ENCODE measurements at regions not wholly inside any gene's neighbourhood (a gene's known extent, or its start where the extent isn't known, plus 50 kb on each side); places are given as distances from the start of the nearest gene placed in this dataset.

GRCh38 chr14:49492151-49492550 lies 94.0 kb downstream of the RPS29 start:
- Histone ChIP-seq H3K4me2 (replicated peaks; ENCODE audit: extremely low read depth, low read length, poor library complexity, severe bottlenecking) (no peak overlapping the region), H3K36me3 (replicated peaks in 1 of 2; ENCODE audit: control insufficient read depth in 1 of 2, insufficient read depth in 2 of 2, low read length in 2 of 2) (no peaks in the 10 kb centered on the region), H3K79me2 (ENCODE audit: insufficient read depth, low read length) (no peaks in the 10 kb centered on the region), H3K27ac (ENCODE audit: low read depth in 1 of 2, low read length in 2 of 2) (no peak overlapping the region), H3K27me3 (ENCODE audit: control insufficient read depth in 2 of 2, insufficient read depth in 2 of 2, low read length in 2 of 2) (no peaks in the 10 kb centered on the region), H3K9me3 (replicated peaks in 1 of 2; ENCODE audit: control insufficient read depth in 1 of 2, insufficient read depth in 1 of 2, low read length in 2 of 2) (no peaks in the 10 kb centered on the region), H4K20me1 (ENCODE audit: insufficient read depth, low read length) (no peaks in the 10 kb centered on the region), H3K4me3 (replicated peaks in 1 of 3; ENCODE audit: low read depth in 2 of 3, low read length in 3 of 3) (no peak overlapping the region), H3K9ac (ENCODE audit: insufficient read depth, low read length, poor library complexity, severe bottlenecking) (no peak overlapping the region), H3K4me1 (ENCODE audit: control insufficient read depth in 1 of 2, insufficient read depth in 2 of 2, low read length in 2 of 2) (no peaks in the 10 kb centered on the region), H2AFZ (ENCODE audit: insufficient read depth, low read depth, low read length, poor library complexity, severe bottlenecking) (no peak overlapping the region)
- Mint-ChIP-seq H3K9me3 (no peaks in the 10 kb centered on the region), H3K4me1 (no peaks in the 10 kb centered on the region), H3K27me3 (ENCODE audit: low read depth in 3 of 3) (peaks cover 0 to 7% (median 4%) of the 10 kb centered on the region in 3 donors), H3K36me3 (no peaks in the 10 kb centered on the region), H3K27ac (no peak overlapping the region), H3K4me3 (no peak overlapping the region)
- DNase-seq, result no peak
- intact Hi-C loops (cut with micrococcal nuclease), result no loop called here
- no peak for TF ChIP-seq CTCF (IDR thresholded peaks at IDR 0.05)
- 86% methylated on average over 1 of the region's 3 CpGs for WGBS (ENCODE audit: insufficient coverage)

- TF ChIP-seq CTCF (IDR thresholded peaks at IDR 0.05), result no peak
- H3K4me3 Mint-ChIP-seq, result no peak overlapping the region
Observed at GRCh38 chr14:49489341-49489740, 96.8 kb downstream of the RPS29 start.

More at GRCh38 chr14:49489341-49489740, 96.8 kb downstream of the RPS29 start:
- H3K4me3 ChIP-seq (replicated peaks in 1 of 3; ENCODE audit: low read depth in 2 of 3, low read length in 3 of 3), result no peak overlapping the region
- Mint-ChIP-seq H3K4me1 (no peaks in the 10 kb centered on the region), H3K9me3 (no peaks in the 10 kb centered on the region), H3K27me3 (ENCODE audit: low read depth in 3 of 3) (peaks cover 0 to 3% (median 1%) of the 10 kb centered on the region in 3 donors), H3K36me3 (no peaks in the 10 kb centered on the region), H3K27ac (peak overlapping the region in 1 of 7 donors; percentile 19)
- H3K9me3 ChIP-seq (replicated peaks in 1 of 2; ENCODE audit: control insufficient read depth in 1 of 2, insufficient read depth in 1 of 2, low read length in 2 of 2), result no peaks in the 10 kb centered on the region
- no peaks in the 10 kb centered on the region for H3K4me1 ChIP-seq (ENCODE audit: control insufficient read depth in 1 of 2, insufficient read depth in 2 of 2, low read length in 2 of 2)
- no peak for DNase-seq
- H3K27ac ChIP-seq (ENCODE audit: low read depth in 1 of 2, low read length in 2 of 2), result no peak overlapping the region
- H3K79me2 ChIP-seq (ENCODE audit: insufficient read depth, low read length), result no peaks in the 10 kb centered on the region
- intact Hi-C loops (cut with micrococcal nuclease), result no loop called here
- no peaks in the 10 kb centered on the region for H3K27me3 ChIP-seq (ENCODE audit: control insufficient read depth in 2 of 2, insufficient read depth in 2 of 2, low read length in 2 of 2)
- no peak overlapping the region for H3K9ac ChIP-seq (ENCODE audit: insufficient read depth, low read length, poor library complexity, severe bottlenecking)
- H2AFZ ChIP-seq (ENCODE audit: insufficient read depth, low read depth, low read length, poor library complexity, severe bottlenecking), result no peak overlapping the region
- H3K4me2 ChIP-seq (replicated peaks; ENCODE audit: extremely low read depth, low read length, poor library complexity, severe bottlenecking), result no peak overlapping the region
- H3K36me3 ChIP-seq (replicated peaks in 1 of 2; ENCODE audit: control insufficient read depth in 1 of 2, insufficient read depth in 2 of 2, low read length in 2 of 2), result no peaks in the 10 kb centered on the region
- H4K20me1 ChIP-seq (ENCODE audit: insufficient read depth, low read length), result no peaks in the 10 kb centered on the region
